ENCODE measurements at regions not wholly inside any gene's neighbourhood (a gene's known extent, or its start where the extent isn't known, plus 50 kb on each side); places are given as distances from the start of the nearest gene placed in this dataset.
"Not testable (repeated sequence)": the region's sequence is repeated elsewhere in the genome, so short reads cannot be mapped to it uniquely, and the experiment has no call there.

DNA sequence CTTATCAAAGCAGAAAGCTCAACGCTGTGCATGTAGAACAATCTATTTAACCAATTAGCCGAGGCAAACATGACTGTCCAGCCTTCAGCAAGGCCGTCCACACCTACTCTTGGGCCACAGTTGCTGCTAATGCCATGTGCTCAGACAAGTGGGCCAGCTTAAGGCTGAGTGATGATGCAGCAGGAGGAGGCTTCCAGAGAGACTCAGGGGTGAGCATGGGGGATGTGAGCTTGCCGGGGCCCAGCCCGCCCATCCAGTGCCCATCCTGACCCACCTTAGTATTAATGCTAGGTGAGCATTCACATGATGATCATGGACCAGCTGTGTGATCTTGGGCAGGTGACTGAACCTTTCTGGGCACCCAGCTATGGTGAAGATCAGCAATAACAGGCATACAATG lies 150.1 kb downstream of the TPRA1 start:
- DNase-seq (ENCODE audit: low read depth), result no peak

- no peak for DNase-seq (ENCODE audit: low read depth)
Measured at GRCh38 chr3:127439621-127440020, 150.9 kb downstream of the TPRA1 start.

DNA sequence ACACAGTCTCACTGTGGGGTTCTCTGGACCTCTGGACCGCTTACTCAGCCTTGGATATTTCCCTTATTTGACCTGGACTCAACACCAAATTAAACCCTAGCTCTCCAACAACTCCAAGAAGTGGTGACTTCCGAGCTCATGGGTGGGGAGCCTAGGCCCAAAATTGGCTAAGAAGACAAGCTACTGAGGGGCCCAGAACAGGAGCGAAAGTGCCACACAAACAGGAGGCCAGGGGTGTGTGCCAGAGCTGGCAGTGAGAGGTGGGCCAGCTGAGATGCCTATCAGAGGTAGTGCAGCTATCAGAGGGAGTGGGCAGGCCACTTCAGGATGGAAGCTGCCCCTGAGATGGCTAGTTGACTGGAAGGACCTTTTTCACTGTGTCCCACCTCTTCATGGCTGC lies 151.1 kb upstream of the PRR20G start:
- DNase-seq (ENCODE audit: low read depth), result no peak

GRCh38 chr3:127438371-127438770 lies 150.5 kb upstream of the PRR20G start:
- no peak for DNase-seq (ENCODE audit: low read depth)

DNA sequence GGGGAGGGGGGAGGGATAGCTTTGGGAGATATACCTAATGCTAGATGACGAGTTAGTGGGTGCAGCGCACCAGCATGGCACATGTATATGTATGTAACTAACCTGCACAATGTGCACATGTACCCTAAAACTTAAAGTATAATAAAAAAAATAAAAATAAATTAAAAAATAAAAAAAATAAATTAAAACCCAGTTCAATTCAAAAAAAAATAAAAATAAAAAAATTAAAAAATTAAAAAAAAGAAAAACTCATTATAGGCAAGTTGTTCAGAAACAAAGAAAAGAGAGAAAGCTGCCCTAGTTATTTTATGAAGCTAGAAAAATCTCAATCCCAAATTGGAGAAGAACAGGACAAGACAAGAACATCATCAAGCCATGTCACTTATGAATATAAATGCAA lies 147.5 kb upstream of the PRR20G start:
- not testable (repeated sequence) for DNase-seq (ENCODE audit: low read depth)

- no peak for DNase-seq (ENCODE audit: low read depth)
Measured at GRCh38 chr3:127431066-127431465, 143.2 kb upstream of the PRR20G start.

GRCh38 chr3:127428344-127428997 lies 140.6 kb upstream of the PRR20G start:
- no peak for DNase-seq (ENCODE audit: low read depth)

DNA sequence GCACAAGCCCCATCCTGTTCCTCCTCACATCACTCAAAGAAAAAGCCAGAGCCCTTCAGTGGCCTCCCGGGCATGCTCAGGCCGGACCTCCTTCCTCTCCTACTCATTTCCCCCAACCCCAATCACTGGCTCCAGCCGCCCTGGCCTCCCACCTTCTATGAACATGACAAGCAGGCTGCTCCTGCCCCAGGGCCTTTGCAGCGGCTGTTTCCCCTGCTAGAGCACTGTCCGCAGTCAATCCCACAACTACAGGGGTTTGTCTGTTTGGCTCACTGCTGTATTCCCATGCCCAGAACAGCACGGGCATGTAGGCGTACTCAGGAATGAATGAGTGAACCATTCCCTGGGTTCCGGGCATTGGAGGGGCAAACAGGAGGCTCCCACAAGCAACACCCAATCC lies 139.8 kb upstream of the PRR20G start:
- DNase-seq (ENCODE audit: low read depth), result no peak

GRCh38 chr3:127427156-127427555 lies 139.3 kb upstream of the PRR20G start:
- DNase-seq (ENCODE audit: low read depth), result no peak

DNA sequence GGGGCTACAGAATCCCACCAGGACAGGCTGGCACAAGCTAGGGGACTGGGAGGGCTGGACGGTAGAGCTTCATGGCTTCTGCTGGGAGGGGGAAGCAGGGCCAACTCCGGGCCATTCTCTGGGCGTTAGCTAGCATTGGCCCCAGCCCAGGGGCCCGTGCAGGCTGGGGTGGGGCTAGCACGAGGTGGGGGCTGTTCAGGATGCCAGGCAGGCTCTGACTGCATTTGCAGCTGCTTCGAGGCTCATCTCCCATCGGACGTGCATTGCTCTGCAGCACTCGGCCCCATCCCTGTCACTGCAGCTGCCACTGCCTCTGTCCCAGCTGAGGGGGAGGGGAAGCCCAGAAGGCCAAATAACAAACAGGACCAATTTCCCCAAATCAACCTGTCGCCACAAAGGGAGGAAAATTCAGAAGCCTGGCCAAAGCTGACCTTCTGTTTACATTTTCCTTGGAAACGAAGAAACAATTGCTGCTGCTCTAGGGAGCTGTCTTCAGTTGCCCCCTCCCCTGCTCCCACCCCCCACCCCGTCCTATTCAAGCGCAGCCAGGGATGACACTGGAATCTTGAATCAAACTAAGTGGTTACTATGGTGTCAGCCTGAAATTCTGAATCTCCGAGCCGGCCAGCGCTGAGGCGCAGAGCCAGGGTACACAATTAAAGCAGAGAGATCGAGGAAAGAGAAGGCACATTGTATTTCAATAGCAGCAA lies 138.8 kb upstream of the PRR20G start:
- DNase-seq (ENCODE audit: low read depth), result no peak

GRCh38 chr3:127425505-127426443 lies 137.9 kb upstream of the PRR20G start:
- DNase-seq (ENCODE audit: low read depth), result no peak

GRCh38 chr3:127424766-127425504 lies 137.1 kb upstream of the PRR20G start:
- DNase-seq (ENCODE audit: low read depth), result no peak

DNA sequence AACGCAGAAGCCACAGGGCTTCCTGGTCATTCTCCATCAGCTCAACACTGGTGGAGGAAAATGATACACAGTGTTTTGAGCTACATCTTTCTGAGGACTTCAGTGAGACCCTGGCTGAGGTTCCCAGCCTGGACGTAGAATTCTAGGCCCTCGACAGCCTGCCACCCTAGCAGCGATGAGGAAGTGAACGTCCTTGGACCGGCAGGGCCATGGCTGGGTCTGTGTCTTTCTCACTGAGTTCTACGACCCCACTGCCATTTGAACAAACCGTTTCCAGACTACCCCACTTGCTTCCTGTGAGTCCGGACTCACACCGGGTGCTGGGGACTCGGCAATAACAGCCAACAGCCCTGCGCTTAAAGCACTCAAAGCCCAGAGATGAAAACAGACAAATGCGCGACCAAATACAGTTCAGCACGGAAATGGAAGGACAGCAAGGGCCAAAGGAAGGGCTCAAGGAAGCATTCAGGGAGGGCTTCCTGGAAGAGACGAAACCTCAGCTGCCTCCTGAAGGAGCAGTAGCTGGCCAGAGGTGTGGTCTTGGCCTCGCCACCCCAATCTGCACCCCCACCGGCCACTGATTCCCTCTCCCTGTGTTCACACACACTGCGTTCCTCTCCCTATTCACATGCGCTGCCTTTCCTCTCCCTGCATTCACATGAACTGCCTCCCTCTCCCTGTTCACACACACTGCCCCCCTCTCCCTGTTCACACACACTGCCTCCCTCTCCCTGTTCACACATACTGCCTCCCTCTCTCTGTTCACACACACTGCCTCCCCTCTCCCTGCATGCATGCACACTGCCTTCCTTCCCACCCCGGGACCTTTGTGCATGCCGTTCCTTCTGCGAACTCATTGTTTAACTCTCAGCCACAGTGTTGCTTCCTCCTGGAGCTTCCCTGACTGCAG lies 136.3 kb upstream of the PRR20G start:
- DNase-seq (ENCODE audit: low read depth), result no peak

- DNase-seq (ENCODE audit: low read depth), result no peak
Measured at GRCh38 chr3:127422663-127423375, 135.0 kb upstream of the PRR20G start.

DNA sequence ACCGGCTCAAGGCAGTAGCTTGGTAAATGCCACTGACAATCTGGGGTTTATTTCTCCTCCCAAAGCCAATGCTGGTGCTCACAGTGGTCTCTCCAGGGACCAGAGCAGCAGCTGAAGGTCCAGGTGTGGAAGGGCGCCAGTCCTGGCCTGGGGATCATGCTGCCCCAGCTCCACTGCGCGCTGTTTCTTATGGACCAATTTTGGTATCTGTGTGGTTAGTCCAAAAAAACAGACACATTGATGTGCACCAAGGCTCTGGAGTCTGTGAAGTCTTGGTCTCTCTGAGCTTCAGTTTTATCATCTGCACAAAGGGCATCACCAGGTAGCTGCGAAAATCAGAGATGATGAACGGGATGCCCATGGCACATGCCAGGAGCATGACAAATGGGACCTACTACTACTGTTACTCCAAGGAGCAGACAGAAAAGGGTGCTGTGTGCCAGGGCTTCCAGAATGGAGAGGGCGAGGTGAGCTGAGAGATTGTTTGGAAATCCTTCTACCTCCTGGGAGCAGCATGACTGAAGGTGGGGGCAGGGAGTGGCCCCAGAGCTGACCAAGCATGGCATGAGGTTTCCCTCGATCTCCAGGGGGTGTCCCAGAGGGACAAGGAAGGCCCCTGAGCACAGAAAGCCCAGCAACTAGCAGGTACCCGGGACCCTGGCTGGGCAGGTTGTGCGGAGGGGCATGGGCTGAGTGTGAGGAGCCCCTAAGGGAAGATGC lies 134.3 kb upstream of the PRR20G start:
- DNase-seq (ENCODE audit: low read depth), result no peak

DNA sequence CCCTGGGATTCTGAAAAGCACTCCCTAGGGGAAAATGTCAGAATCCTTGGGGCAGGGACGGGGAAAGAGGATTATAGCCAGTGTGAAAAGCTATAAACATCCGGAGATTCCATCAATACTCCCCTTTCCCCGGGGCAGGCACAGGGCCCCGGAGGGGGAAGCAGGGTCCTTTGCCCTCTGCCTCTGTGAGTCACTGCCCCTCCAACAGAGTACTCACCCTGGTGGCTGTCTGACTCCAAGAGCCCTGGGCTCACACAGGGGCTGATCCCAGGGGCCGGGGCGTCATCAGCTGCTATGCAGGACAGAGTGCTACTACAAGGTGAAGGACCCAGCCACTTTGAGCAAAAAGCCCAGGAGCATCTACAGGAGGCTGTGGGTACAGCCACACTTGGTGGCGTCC lies 133.0 kb upstream of the PRR20G start:
- no peak for DNase-seq (ENCODE audit: low read depth)

DNA sequence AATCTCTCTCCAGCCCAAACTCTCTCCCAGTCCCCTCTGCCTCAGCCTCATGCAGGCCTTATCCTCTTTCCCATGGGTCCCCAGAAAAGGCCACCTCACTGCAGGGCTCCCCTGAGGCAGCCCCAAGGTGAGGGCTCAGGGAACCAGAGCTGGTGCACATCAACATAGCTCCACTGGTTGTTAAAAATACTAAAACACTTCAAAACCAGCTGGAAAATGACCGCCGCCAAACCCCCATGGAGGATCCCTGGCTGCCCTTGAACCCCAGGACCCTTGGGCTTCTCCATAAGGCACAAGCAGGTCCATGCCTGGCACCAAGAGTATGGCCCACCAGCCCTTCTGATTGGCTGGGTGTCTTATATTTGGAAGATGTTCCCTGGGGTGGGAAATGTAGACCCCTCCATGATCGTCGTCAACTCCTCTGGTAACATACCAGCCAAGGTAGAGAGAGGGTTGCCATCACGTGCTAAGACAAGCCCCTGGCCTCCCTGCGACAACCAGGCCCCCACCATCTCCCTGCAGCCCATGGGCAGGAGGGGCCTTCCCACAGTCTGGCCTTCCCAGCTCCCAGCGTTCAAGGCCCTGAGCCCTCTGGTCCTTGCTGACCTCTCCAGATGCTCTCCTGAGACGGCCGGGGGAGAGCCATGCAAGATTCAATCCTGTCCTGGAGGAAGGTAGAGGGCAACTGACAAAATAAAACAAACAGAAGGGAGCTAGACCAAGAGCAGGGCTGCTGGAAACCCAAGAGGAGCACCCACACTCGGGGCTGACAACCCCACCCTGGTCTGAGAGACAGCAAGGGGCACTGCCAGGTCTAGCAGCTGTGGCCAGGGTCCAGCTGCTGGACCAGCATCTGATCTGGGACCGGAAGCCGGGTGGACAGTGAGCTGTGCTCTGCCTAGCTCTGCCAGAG lies 132.1 kb upstream of the PRR20G start:
- DNase-seq (ENCODE audit: low read depth), result no peak

DNA sequence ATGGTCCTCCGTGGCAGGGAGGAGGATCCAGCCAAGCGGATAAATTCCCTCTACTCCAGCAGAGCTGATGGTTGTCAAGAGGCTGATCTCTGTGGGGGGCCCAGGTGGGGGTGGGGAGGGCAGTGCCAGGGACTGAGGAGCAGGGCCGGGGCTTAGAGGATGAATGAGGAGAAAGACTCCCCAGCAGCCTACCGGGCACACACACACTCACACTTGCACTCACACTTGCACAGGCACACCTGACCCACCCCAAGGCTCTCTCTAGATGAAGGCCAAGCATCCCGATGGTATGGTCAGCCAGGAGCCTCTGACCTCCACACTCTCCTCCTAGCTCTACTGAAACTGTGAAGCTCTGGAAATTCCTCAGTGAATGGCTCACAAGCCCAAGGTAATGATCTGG lies 131.3 kb upstream of the PRR20G start:
- no peak for DNase-seq (ENCODE audit: low read depth)
